DOHH2 (cell line): ENCODE measurements at regions not wholly inside any gene's neighbourhood (a gene's known extent, or its start where the extent isn't known, plus 50 kb on each side); places are given as distances from the start of the nearest gene placed in this dataset.

Source experiments
- EZH2phosphoT487 ChIP-seq: fragments of 200-600 bp; sonication (generic); IDR thresholded peaks from 2 replicates; pipeline ENCODE4 v1.6.1; 2017; ENCODE audit warnings: borderline replicate concordance, mild to moderate bottlenecking, antibody characterized with exemption, low read length, moderate library complexity, mixed read lengths
- TF ChIP-seq, protein P1 (sequence below): fragments of 200-600 bp; sonication (generic); IDR thresholded peaks from one replicate; pipeline ENCODE4 v1.5.1; 2014; ENCODE audit warnings: antibody characterized with exemption, mild to moderate bottlenecking, low read depth, low read length; ENCODE audit not compliant: poor library complexity, severe bottlenecking

DNA sequence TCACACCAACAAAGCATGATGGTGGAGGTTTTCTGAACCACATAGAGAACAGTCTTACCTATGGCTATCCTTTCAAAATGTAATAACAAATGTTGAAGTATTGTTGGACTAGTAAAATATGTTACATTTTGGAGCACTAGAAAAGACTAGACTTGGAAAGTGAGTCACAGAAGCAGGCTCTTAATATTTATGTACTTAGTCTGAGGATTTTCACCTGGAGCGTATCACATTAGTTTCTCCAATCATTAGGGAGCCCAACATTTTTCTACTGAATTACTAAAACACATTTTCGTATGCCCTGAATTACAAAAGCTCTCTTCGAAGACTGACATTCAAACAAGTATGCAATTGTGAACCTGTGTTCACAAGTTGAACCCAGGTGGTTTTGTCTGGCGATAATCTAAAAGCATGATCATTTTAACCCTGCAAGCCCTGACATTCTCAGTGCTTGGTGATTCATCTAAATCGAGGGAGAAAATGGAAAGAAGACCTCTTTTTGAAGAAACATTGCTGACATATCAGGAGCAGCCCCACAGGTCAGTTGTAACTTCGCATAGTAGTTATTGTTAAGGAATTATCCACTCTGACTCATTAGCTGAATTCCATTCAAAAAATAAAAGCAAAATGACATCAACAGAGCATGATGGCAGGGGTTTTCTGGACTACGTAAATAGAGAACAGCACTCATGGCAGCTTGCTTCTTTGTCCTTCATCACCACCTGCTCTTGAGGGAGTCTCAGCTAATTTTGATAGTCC is 679.8 kb upstream of the NECTIN3 start:
- TF ChIP-seq, protein P1, sequence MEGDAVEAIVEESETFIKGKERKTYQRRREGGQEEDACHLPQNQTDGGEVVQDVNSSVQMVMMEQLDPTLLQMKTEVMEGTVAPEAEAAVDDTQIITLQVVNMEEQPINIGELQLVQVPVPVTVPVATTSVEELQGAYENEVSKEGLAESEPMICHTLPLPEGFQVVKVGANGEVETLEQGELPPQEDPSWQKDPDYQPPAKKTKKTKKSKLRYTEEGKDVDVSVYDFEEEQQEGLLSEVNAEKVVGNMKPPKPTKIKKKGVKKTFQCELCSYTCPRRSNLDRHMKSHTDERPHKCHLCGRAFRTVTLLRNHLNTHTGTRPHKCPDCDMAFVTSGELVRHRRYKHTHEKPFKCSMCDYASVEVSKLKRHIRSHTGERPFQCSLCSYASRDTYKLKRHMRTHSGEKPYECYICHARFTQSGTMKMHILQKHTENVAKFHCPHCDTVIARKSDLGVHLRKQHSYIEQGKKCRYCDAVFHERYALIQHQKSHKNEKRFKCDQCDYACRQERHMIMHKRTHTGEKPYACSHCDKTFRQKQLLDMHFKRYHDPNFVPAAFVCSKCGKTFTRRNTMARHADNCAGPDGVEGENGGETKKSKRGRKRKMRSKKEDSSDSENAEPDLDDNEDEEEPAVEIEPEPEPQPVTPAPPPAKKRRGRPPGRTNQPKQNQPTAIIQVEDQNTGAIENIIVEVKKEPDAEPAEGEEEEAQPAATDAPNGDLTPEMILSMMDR: no peak
- no peak for TF ChIP-seq EZH2phosphoT487
